Loucy (cell line): ENCODE measurements at regions not wholly inside any gene's neighbourhood (a gene's known extent, or its start where the extent isn't known, plus 50 kb on each side); places are given as distances from the start of the nearest gene placed in this dataset.

Source experiments
- H2AFZ ChIP-seq: fragments of 200-600 bp; sonication (generic); 2 replicates; pipeline ENCODE4 v1.6.0; 2016; ENCODE audit warnings: antibody characterized with exemption, mild to moderate bottlenecking, low read length, moderate library complexity
- H3F3A ChIP-seq: fragments of 200-600 bp; 2 replicates; pipeline ENCODE4 v1.6.0; 2016; ENCODE audit warnings: antibody characterized with exemption, low read depth, mild to moderate bottlenecking
- H3K27me3 ChIP-seq: fragments of 200-600 bp; sonication (generic); 2 replicates; pipeline ENCODE4 v1.6.1; 2014; ENCODE audit warnings: low read length, mild to moderate bottlenecking; ENCODE audit not compliant: insufficient read depth, poor library complexity, severe bottlenecking
- H3K36me3 ChIP-seq: fragments of 200-600 bp; sonication (generic); 2 replicates; pipeline ENCODE4 v1.6.1; 2016; ENCODE audit warnings: low read length; ENCODE audit not compliant: insufficient read depth
- H3K4me1 ChIP-seq: fragments of 200-600 bp; sonication (generic); 2 replicates; pipeline ENCODE4 v1.5.1; 2014; ENCODE audit warnings: low read length, mild to moderate bottlenecking; ENCODE audit not compliant: insufficient read depth, poor library complexity, severe bottlenecking
- H3K4me2 ChIP-seq: fragments of 200-600 bp; sonication (generic); 2 replicates; pipeline ENCODE4 v1.6.0; 2014; ENCODE audit warnings: antibody characterized with exemption, low read length, low read depth, mild to moderate bottlenecking; ENCODE audit not compliant: poor library complexity, severe bottlenecking
- H3K4me3 ChIP-seq: fragments of 200-600 bp; sonication (generic); 2 replicates; pipeline ENCODE4 v1.5.1; 2014; ENCODE audit warnings: low read length, mild to moderate bottlenecking, mixed read lengths; ENCODE audit not compliant: poor library complexity, severe bottlenecking
- H3K79me2 ChIP-seq: fragments of 200-600 bp; sonication (generic); 2 replicates; pipeline ENCODE4 v1.6.1; 2014; ENCODE audit warnings: low read length; ENCODE audit not compliant: insufficient read depth
- H3K9ac ChIP-seq: fragments of 200-600 bp; sonication (generic); 2 replicates; pipeline ENCODE4 v1.6.0; 2014; ENCODE audit warnings: mild to moderate bottlenecking, low read depth, low read length, moderate library complexity; ENCODE audit not compliant: poor library complexity, severe bottlenecking
- H3K9me2 ChIP-seq: fragments of 200-600 bp; sonication (generic); replicated peaks from 2 replicates; pipeline ENCODE4 v1.6.1; 2016; ENCODE audit warnings: low read depth, low read length, mixed read lengths
- H3K9me3 ChIP-seq: fragments of 200-600 bp; sonication (generic); 2 replicates; pipeline ENCODE4 v1.6.1; 2014; ENCODE audit warnings: mild to moderate bottlenecking, antibody characterized with exemption, low read length, low read depth; ENCODE audit not compliant: insufficient read depth
- H4K20me1 ChIP-seq: fragments of 200-600 bp; sonication (generic); 2 replicates; pipeline ENCODE4 v1.6.0; 2014; ENCODE audit warnings: antibody characterized with exemption, low read length, mild to moderate bottlenecking; ENCODE audit not compliant: insufficient read depth, poor library complexity, severe bottlenecking
- CTCF ChIP-seq: fragments of 200-600 bp; sonication (generic); conservative IDR thresholded peaks from 2 replicates; pipeline ENCODE4 v1.5.1; 2014; ENCODE audit warnings: mild to moderate bottlenecking, antibody characterized with exemption, low read length
- EZH2phosphoT487 ChIP-seq: fragments of 200-600 bp; IDR thresholded peaks from 2 replicates; pipeline ENCODE4 v1.6.1; 2018; ENCODE audit warnings: antibody characterized with exemption, mild to moderate bottlenecking, moderate library complexity, borderline replicate concordance

GRCh38 chr4:129748991-129749390 lies 653.0 kb downstream of the C4orf33 start:
- Histone ChIP-seq H3K4me1 (no peaks in the 10 kb centered on the region), H3K9ac (no peak overlapping the region), H3K4me2 (peak overlapping the region; percentile 1), H3K79me2 (no peaks in the 10 kb centered on the region), H3K9me3 (no peaks in the 10 kb centered on the region), H2AFZ (peak overlapping the region; percentile 61; the same call in 1 of the 2 replicates), H3F3A (no peaks in the 10 kb centered on the region), H3K36me3 (no peaks in the 10 kb centered on the region), H3K4me3 (no peak overlapping the region), H3K27me3 (no peaks in the 10 kb centered on the region), H3K9me2 (no peaks in the 10 kb centered on the region), H4K20me1 (no peaks in the 10 kb centered on the region)
- no peak for TF ChIP-seq CTCF

- no peaks in the 10 kb centered on the region for H3K79me2 ChIP-seq
- H3K9ac ChIP-seq = no peak overlapping the region
- H3K4me1 ChIP-seq = no peaks in the 10 kb centered on the region
- H3K36me3 ChIP-seq = no peaks in the 10 kb centered on the region
- H3K27me3 ChIP-seq = no peaks in the 10 kb centered on the region
- H2AFZ ChIP-seq = 0 out of 2 replicates have a peak overlapping the region, but pooled peaks have one; percentile 43
- no peaks in the 10 kb centered on the region for H3F3A ChIP-seq
- no peaks in the 10 kb centered on the region for H3K9me2 ChIP-seq
- TF ChIP-seq EZH2phosphoT487 (no peak), CTCF (no peak)
- H3K4me3 ChIP-seq = no peak overlapping the region
- no peaks in the 10 kb centered on the region for H3K9me3 ChIP-seq
- H4K20me1 ChIP-seq = no peaks in the 10 kb centered on the region
- no peak overlapping the region for H3K4me2 ChIP-seq
Observed at GRCh38 chr4:129751646-129752045, 655.7 kb downstream of the C4orf33 start.

GRCh38 chr4:129783596-129783995 lies 687.6 kb downstream of the C4orf33 start:
- no peaks in the 10 kb centered on the region for H3K4me1 ChIP-seq
- H3K4me3 ChIP-seq = no peak overlapping the region
- H3K36me3 ChIP-seq = no peaks in the 10 kb centered on the region
- H2AFZ ChIP-seq = no peak overlapping the region
- H3K9me2 ChIP-seq = no peaks in the 10 kb centered on the region
- TF ChIP-seq CTCF = no peak
- TF ChIP-seq EZH2phosphoT487 = no peak
- H3F3A ChIP-seq = no peaks in the 10 kb centered on the region
- no peaks in the 10 kb centered on the region for H3K27me3 ChIP-seq
- H4K20me1 ChIP-seq = no peaks in the 10 kb centered on the region
- H3K9ac ChIP-seq = no peak overlapping the region
- no peaks in the 10 kb centered on the region for H3K79me2 ChIP-seq
- no peaks in the 10 kb centered on the region for H3K9me3 ChIP-seq
- no peak overlapping the region for H3K4me2 ChIP-seq
